ENCODE measurements at regions not wholly inside any gene's neighbourhood (a gene's known extent, or its start where the extent isn't known, plus 50 kb on each side); places are given as distances from the start of the nearest gene placed in this dataset.

DNA sequence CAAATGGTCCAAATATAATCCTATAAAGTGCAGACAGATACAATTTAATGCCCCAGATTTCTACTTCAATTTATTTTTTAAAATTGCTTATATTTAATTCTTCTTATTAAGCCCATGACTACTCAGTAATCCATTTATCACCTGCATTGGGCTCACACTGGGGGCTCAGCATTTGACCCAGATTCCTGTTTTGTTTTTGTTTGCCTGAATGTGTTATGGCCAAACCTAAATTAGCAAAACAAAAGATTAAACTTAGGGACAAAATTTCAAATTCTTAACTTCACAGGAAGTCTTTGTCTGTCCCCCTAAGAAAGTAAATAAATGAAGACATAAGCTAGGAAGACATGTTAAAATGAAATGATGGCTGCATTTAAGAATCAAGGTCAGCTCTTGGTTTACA is 322.3 kb downstream of the RMST start:
- ChIA-PET POLR2A (no interaction called here), CTCF (no interaction called here)
- no peak for DNase-seq (ENCODE audit: low read depth, low spot score)
- H3K4me3 ChIP-seq (ENCODE audit: low read depth, low read length): no peak overlapping the region
- TF ChIP-seq, protein P1, sequence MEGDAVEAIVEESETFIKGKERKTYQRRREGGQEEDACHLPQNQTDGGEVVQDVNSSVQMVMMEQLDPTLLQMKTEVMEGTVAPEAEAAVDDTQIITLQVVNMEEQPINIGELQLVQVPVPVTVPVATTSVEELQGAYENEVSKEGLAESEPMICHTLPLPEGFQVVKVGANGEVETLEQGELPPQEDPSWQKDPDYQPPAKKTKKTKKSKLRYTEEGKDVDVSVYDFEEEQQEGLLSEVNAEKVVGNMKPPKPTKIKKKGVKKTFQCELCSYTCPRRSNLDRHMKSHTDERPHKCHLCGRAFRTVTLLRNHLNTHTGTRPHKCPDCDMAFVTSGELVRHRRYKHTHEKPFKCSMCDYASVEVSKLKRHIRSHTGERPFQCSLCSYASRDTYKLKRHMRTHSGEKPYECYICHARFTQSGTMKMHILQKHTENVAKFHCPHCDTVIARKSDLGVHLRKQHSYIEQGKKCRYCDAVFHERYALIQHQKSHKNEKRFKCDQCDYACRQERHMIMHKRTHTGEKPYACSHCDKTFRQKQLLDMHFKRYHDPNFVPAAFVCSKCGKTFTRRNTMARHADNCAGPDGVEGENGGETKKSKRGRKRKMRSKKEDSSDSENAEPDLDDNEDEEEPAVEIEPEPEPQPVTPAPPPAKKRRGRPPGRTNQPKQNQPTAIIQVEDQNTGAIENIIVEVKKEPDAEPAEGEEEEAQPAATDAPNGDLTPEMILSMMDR (IDR thresholded peaks at IDR 0.05; ENCODE audit: insufficient read depth, low read length, missing control alignments): no peak

DNA sequence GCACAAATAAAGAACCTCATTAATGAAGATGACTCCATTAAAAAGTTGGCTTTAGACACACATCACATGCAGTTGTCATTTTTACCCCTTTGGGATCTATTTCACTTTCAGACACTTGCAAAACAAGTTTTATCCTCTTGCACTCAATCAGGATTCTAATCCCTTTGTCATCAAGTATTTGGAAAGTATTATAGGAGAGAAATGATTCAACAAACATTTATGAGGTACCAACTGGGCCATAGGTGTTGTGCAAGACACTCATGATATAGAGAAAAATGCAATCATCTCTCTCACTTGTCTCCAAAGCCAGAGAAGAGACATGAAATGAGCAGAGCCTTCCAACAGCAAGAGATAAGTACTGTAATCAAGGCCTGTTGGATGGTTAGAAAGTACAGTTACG is 327.7 kb downstream of the RMST start:
- DNase-seq (ENCODE audit: low read depth, low spot score): no peak
- CTCF ChIA-PET: no interaction called here
- POLR2A ChIA-PET: no interaction called here
- TF ChIP-seq, protein P1 (IDR thresholded peaks at IDR 0.05; ENCODE audit: insufficient read depth, low read length, missing control alignments): no peak
- no peak overlapping the region for H3K4me3 ChIP-seq (ENCODE audit: low read depth, low read length)

DNA sequence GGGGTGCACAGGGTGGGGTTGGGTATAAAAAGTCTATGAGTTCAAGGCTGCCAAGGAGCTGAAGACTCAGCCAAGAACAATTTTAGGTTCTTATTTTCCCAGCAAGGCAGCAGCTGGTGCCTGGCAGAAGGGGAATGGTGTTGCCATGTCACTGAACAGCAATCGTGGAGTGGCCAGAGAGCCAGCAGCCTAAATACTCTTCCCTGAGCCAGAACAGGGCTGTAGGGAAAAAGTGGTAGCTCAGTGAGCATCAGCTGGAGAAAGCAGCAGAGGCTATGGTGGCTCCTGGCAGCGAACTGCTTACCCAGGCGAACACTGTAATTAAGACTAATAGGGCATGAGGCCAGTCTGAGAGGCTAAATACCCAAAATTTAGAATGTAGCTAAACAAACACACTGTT is 334.9 kb downstream of the RMST start:
- DNase-seq (ENCODE audit: low read depth, low spot score): no peak

DNA sequence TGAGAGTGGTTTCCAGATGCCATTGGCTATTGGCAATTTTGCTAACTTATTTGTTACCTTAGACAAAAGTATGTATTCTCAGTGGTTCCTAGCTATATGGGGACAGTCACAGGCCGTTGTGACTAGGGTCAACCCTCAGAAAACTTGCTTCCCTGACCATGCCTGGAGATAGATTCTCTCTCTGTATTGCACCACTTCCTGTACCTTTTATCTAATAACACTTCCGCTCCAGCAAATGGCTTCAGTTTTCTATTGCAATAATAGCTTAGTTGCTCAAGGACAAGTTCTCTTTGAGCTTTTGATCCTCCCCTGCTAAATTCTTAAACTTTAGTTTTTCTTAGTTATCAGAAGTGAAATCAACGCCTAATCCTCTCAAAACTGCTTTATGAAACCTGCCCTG is 338.0 kb downstream of the RMST start:
- TF ChIP-seq, protein P1 (IDR thresholded peaks at IDR 0.05; ENCODE audit: insufficient read depth, low read length, missing control alignments): no peak
- H3K4me3 ChIP-seq (ENCODE audit: low read depth, low read length): no peak overlapping the region
- ChIA-PET CTCF (no interaction called here), POLR2A (no interaction called here)
- no peak for DNase-seq (ENCODE audit: low read depth, low spot score)

More for the DNA sequence above, 334.9 kb downstream of the RMST start:
- ChIA-PET POLR2A (no interaction called here), CTCF (no interaction called here)
- TF ChIP-seq, protein P1 (IDR thresholded peaks at IDR 0.05; ENCODE audit: insufficient read depth, low read length, missing control alignments): no peak
- no peak overlapping the region for H3K4me3 ChIP-seq (ENCODE audit: low read depth, low read length)

DNA sequence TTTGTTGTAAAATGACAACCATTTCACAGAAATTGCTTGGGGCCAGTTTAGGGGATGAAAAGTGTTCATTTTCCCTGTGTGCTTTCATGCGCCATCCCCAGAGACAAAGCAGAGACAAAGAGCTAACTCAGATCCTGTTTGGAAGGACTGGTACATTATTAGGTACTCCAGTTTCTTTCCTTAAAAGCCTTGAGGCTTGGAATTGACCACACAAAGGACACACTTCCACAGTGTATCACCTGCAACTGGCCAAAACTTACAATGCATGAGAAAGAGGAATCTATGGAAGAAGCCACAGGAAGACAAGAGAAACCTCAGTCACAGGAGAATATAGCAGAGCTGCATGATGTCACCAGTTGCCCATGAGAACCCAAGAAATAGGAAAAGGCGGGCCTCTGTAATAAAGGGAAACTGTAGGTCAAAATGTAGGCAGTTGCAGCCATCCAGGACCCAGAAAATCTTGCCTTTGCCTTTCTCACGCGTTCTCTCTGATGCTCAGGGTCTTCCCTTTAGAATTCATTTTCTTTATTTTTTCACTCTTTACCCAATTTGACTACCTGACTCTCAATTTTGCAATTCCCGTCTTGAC is 339.0 kb downstream of the RMST start:
- TF ChIP-seq, protein P1 (IDR thresholded peaks at IDR 0.05; ENCODE audit: insufficient read depth, low read length, missing control alignments): no peak
- ChIA-PET CTCF (no interaction called here), POLR2A (no interaction called here)
- DNase-seq (ENCODE audit: low read depth, low spot score): no peak
- no peak overlapping the region for H3K4me3 ChIP-seq (ENCODE audit: low read depth, low read length)

DNA sequence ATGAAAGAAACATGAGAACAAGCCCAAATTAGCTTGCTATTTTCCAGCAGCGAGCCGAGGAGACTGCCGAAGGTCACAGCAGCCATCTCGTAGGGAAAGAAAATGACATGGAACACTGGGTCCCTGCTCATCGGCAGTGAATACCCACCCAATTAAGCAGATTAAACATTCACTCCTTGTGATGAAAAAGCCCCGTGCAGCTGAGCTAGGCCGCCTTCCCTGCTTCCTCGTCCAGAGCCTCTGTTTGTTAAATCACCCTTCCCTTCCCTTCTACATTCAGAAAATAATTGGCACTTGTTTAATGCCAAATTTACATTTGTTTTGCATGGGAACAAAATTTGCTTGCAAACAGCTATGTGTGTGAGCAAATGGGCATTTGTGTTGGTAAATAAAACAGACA is 342.5 kb downstream of the RMST start:
- ChIA-PET CTCF (no interaction called here), POLR2A (no interaction called here)
- TF ChIP-seq, protein P1 (IDR thresholded peaks at IDR 0.05; ENCODE audit: insufficient read depth, low read length, missing control alignments): no peak
- no peak for DNase-seq (ENCODE audit: low read depth, low spot score)
- H3K4me3 ChIP-seq (ENCODE audit: low read depth, low read length): no peak overlapping the region

Data from AG04449 (cell line).